HepG2 (cell line): ENCODE measurements at regions not wholly inside any gene's neighbourhood (a gene's known extent, or its start where the extent isn't known, plus 50 kb on each side); places are given as distances from the start of the nearest gene placed in this dataset.

Source experiments
- ATAC-seq: fragments of 200-7000 bp; cut with Tn5 transposase; 3 replicates; pipeline ENCODE4 v1.9.1; 2020; ENCODE audit warnings: mild to moderate bottlenecking, moderate library complexity
- BruUV-seq: library from RNA; stranded (reverse); fragments of 400-500 nt; replicated peaks from 2 replicates; lab custom pipeline; 2021; lab: Mats Ljungman, UMichigan
- CTCF ChIA-PET: fragments of 300-600 bp; formaldehyde crosslinking; extraction: SDS; loops from one replicate; lab custom pipeline; 2021; ENCODE audit warnings: low total read pairs, inconsistent platforms, low intra/inter-chr PET ratio; lab: Yijun Ruan, JAX
- POLR2A ChIA-PET: fragments of 350-600 bp; sonication (Branson Sonifier 250); formaldehyde crosslinking; loops from one replicate; lab custom pipeline; 2020; ENCODE audit warnings: antibody characterized with exemption, inconsistent platforms; lab: Yijun Ruan, JAX
- DNase-seq: peaks from one replicate; pipeline ENCODE4 v3.0.0-alpha.2; 2015; ENCODE audit warnings: low spot score
- FAIRE-seq: peaks from 3 replicates; lab custom pipeline; 2011; peaks lifted over from hg19 to GRCh38; lab: Jason Lieb, UNC
- H2AFZ ChIP-seq: one replicate; pipeline ENCODE4 v1.6.1; 2011; ENCODE audit warnings: low read length, inconsistent platforms
- H3K27ac ChIP-seq: fragments of 300-600 bp; 3 replicates; pipeline ENCODE4 v1.8.0; 2011; ENCODE audit warnings: mixed run types, mild to moderate bottlenecking, mixed read lengths, low read length, inconsistent platforms; ENCODE audit not compliant: insufficient read depth; ENCODE audit errors: extremely low read length
- H3K27me3 ChIP-seq, 2 experiments: fragments of 200-600 bp in 1 of 2; 2 replicates in 1 of 2; 3 replicates in 1 of 2; pipeline versions ENCODE4 v1.6.0 to v1.8.0; 2011; ENCODE audit warnings: low read length in 2 of 2, mild to moderate bottlenecking in 2 of 2, moderate library complexity in 2 of 2, inconsistent platforms in 1 of 2; ENCODE audit not compliant: insufficient read depth in 2 of 2, control insufficient read depth in 1 of 2
- H3K36me3 ChIP-seq, 2 experiments: fragments of 200-600 bp in 1 of 2; replicated peaks in 1 of 2; 2 replicates in 1 of 2; 3 replicates in 1 of 2; pipeline versions ENCODE4 v1.5.1 to v1.8.0; 2011; ENCODE audit warnings: low read length in 2 of 2, inconsistent platforms in 1 of 2; ENCODE audit not compliant: insufficient read depth in 2 of 2, control insufficient read depth in 1 of 2
- H3K4me1 ChIP-seq: 2 replicates; pipeline ENCODE4 v1.5.1; 2012; ENCODE audit warnings: low read length, inconsistent platforms; ENCODE audit not compliant: insufficient read depth
- H3K4me2 ChIP-seq: 2 replicates; pipeline ENCODE4 v1.6.0; 2011; ENCODE audit warnings: low read depth, low read length, inconsistent platforms
- H3K4me3 ChIP-seq, 3 experiments: fragments of 200-600 bp in 1 of 3; sonication (generic), shearing (Covaris generic) in 1 of 3; replicated peaks in 1 of 3; 2 replicates each; pipeline ENCODE4 v1.5.1; 2011 to 2016; ENCODE audit warnings: low read length in 3 of 3, inconsistent platforms in 2 of 3, low read depth in 2 of 3, mild to moderate bottlenecking in 2 of 3, control low read depth in 1 of 3, mixed read lengths in 1 of 3; ENCODE audit not compliant: insufficient read depth in 1 of 3
- H3K79me2 ChIP-seq: one replicate; pipeline ENCODE4 v1.6.1; 2011; ENCODE audit warnings: low read length, inconsistent platforms; ENCODE audit not compliant: insufficient read depth
- H3K9ac ChIP-seq: 2 replicates; pipeline ENCODE4 v1.6.0; 2011; ENCODE audit warnings: mild to moderate bottlenecking, low read depth, low read length, inconsistent platforms; ENCODE audit not compliant: insufficient read depth
- H3K9me3 ChIP-seq: 2 replicates; pipeline ENCODE4 v1.5.1; 2012; ENCODE audit warnings: mild to moderate bottlenecking, low read length
- H4K20me1 ChIP-seq: 2 replicates; pipeline ENCODE4 v1.6.0; 2011; ENCODE audit warnings: inconsistent platforms, mild to moderate bottlenecking, low read length, moderate library complexity; ENCODE audit not compliant: insufficient read depth
- ARNTL ChIP-seq: sonication (generic); formaldehyde crosslinking; IDR thresholded peaks from 2 replicates; pipeline ENCODE4 v1.4.0; 2020; ENCODE audit warnings: mild to moderate bottlenecking, missing genetic modification reagents
- BCL6 ChIP-seq: IDR thresholded peaks from 2 replicates; pipeline ENCODE4 v1.6.1; 2016; ENCODE audit warnings: missing genetic modification reagents, missing compliant biosample characterization
- EEA1 ChIP-seq: sonication (generic); formaldehyde crosslinking; IDR thresholded peaks from 2 replicates; pipeline ENCODE4 v1.5.1; 2020; ENCODE audit warnings: mild to moderate bottlenecking, missing genetic modification reagents, borderline replicate concordance
- ETV5 ChIP-seq: IDR thresholded peaks from 2 replicates; pipeline ENCODE4 v1.6.1; 2018; ENCODE audit warnings: missing biosample characterization, missing genetic modification reagents, inconsistent platforms, borderline replicate concordance
- FOXC1 ChIP-seq: sonication (generic); formaldehyde crosslinking; IDR thresholded peaks from 2 replicates; pipeline ENCODE4 v1.8.0; 2022; ENCODE audit warnings: mild to moderate bottlenecking, missing genetic modification reagents, borderline replicate concordance
- KLF6 ChIP-seq: IDR thresholded peaks from 2 replicates; pipeline ENCODE4 v1.8.0; 2016; ENCODE audit warnings: missing biosample characterization, missing genetic modification reagents
- KMT2A ChIP-seq: sonication (generic); formaldehyde crosslinking; IDR thresholded peaks from 2 replicates; pipeline ENCODE4 v1.4.0; 2020; ENCODE audit warnings: missing genetic modification reagents
- NCOA1 ChIP-seq: sonication (generic); formaldehyde crosslinking; IDR thresholded peaks from 2 replicates; pipeline ENCODE4 v1.9.0; 2021; ENCODE audit warnings: missing genetic modification reagents
- ZFP36L2 ChIP-seq: sonication (generic); formaldehyde crosslinking; IDR thresholded peaks from 2 replicates; pipeline ENCODE4 v1.4.0; 2020; ENCODE audit warnings: missing genetic modification reagents
- ZNF143 ChIP-seq: sonication (generic); formaldehyde crosslinking; IDR thresholded peaks from 2 replicates; pipeline ENCODE4 v1.4.0; 2020; ENCODE audit warnings: missing genetic modification reagents
- ZNF605 ChIP-seq: sonication (generic); formaldehyde crosslinking; IDR thresholded peaks from 2 replicates; pipeline ENCODE4 v1.8.0; 2022; ENCODE audit warnings: mild to moderate bottlenecking, missing genetic modification reagents
- WGBS: methylation state at CpG from one replicate; pipeline ENCODE4 v1.1.6; 2017; ENCODE audit warnings: low lambda C conversion rate; 5-methylcytosine and 5-hydroxymethylcytosine counted together
- in situ Hi-C: cut with HindIII; loops from 2 replicates; pipeline ENCODE4 v1.10.0; 2017; ENCODE audit warnings: low pct_unique_long_range_greater_than_20kb; ENCODE audit not compliant: extremely low pct_ligation_motif_present
- intact Hi-C: fragments of 100-400 bp; cut with micrococcal nuclease; formaldehyde crosslinking; loops from one replicate; pipeline ENCODE4 v1.10.0; 2022; ENCODE audit not compliant: unreplicated experiment
- TF ChIP-seq, protein P1 (sequence below): sonication (generic); formaldehyde crosslinking; IDR thresholded peaks from 2 replicates; pipeline ENCODE4 v1.4.0; 2020; ENCODE audit warnings: missing genetic modification reagents
- TF ChIP-seq, protein P2 (sequence below): IDR thresholded peaks from 2 replicates; pipeline ENCODE4 v1.6.1; 2016
- TF ChIP-seq, protein P3 (sequence below): sonication (generic); formaldehyde crosslinking; IDR thresholded peaks from 2 replicates; pipeline ENCODE4 v1.5.0; 2020; ENCODE audit warnings: missing genetic modification reagents, mild to moderate bottlenecking, borderline replicate concordance
- TF ChIP-seq, protein P4 (sequence below): IDR thresholded peaks from 2 replicates; pipeline ENCODE4 v1.6.1; 2016; ENCODE audit warnings: control low read depth

DNA sequence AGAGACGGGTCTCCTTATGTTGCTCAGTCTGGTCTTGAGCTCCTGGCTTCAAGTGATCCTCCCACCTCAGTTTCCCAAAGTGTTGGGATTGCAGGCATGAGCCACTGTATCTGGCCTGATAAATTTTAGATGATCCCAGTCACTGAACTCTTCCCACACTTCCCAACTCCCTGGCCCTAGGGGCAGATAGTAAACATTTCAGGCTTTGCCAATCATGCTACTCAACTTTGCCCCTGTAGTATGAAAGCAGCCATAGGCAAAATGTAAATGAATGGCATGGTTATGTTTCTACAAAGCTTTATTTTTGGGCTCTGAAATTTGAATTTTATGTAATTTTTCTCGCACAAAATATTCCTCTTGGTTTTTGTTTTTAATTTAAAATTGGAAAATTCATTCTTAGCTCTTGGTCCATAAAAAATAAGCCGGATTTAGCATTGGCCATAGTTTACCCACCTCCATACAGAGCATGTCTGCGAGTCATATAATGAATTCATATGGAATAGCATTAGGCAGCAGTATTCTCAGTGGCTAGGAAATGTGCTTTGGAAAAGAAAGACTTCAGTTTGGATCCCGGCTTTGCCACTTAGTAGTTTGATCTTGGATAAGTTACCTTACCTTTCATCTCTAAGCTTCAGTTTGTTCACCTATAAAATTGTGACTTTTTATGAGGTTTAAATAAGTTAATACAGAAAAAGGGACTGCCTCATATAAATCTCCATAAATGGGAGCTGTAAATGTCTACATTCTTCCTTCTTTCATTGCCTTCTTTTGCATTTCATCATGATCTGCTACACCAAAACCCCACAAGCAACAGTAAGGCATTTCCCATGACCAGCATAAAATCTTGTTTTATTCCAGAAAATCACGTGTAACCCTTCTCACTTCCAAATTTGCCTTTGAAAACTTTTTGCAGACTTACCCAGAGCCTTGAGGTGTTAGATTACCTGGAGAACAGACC is 360.3 kb upstream of the TPM1 start:
- H3K79me2 ChIP-seq = no peaks in the 10 kb centered on the region
- H3K9ac ChIP-seq = no peak overlapping the region
- no TSS peak for BruUV-seq
- H3K27me3 ChIP-seq = no peaks in the 10 kb centered on the region
- H3K4me1 ChIP-seq = no peaks in the 10 kb centered on the region
- 96% methylated on average over 6 of the region's 6 CpGs for WGBS
- H3K27ac ChIP-seq = no peak overlapping the region
- H3K4me3 ChIP-seq = no peak overlapping the region
- ATAC-seq (no peak), FAIRE-seq (no peak)
- H4K20me1 ChIP-seq = no peaks in the 10 kb centered on the region
- H2AFZ ChIP-seq = no peak overlapping the region
- CTCF ChIA-PET = no interaction called here
- no peak overlapping the region for H3K4me2 ChIP-seq
- no peaks in the 10 kb centered on the region for H3K36me3 ChIP-seq
- TF ChIP-seq ZNF143 (CRISPR knock-in tag) (no peak), KMT2A (CRISPR knock-in tag) (no peak), ARNTL (CRISPR knock-in tag) (no peak), FOXC1 (CRISPR knock-in tag) (no peak), NCOA1 (no peak), BCL6 (CRISPR knock-in tag) (no peak), KLF6 (CRISPR knock-in tag) (no peak), EEA1 (CRISPR knock-in tag) (no peak), ZFP36L2 (CRISPR knock-in tag) (no peak), ZNF605 (no peak), ETV5 (CRISPR knock-in tag) (no peak)
- TF ChIP-seq, protein P1, sequence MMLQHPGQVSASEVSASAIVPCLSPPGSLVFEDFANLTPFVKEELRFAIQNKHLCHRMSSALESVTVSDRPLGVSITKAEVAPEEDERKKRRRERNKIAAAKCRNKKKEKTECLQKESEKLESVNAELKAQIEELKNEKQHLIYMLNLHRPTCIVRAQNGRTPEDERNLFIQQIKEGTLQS (CRISPR knock-in tag) = no peak
- TF ChIP-seq, protein P2, sequence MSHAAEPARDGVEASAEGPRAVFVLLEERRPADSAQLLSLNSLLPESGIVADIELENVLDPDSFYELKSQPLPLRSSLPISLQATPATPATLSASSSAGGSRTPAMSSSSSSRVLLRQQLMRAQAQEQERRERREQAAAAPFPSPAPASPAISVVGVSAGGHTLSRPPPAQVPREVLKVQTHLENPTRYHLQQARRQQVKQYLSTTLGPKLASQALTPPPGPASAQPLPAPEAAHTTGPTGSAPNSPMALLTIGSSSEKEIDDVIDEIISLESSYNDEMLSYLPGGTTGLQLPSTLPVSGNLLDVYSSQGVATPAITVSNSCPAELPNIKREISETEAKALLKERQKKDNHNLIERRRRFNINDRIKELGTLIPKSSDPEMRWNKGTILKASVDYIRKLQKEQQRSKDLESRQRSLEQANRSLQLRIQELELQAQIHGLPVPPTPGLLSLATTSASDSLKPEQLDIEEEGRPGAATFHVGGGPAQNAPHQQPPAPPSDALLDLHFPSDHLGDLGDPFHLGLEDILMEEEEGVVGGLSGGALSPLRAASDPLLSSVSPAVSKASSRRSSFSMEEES (CRISPR knock-in tag) = no peak
- TF ChIP-seq, protein P3, sequence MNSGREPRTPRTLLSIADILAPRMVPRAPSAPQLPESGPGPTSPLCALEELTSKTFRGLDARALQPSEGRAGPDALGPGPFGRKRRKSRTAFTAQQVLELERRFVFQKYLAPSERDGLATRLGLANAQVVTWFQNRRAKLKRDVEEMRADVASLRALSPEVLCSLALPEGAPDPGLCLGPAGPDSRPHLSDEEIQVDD (CRISPR knock-in tag) = no peak
- TF ChIP-seq, protein P4, sequence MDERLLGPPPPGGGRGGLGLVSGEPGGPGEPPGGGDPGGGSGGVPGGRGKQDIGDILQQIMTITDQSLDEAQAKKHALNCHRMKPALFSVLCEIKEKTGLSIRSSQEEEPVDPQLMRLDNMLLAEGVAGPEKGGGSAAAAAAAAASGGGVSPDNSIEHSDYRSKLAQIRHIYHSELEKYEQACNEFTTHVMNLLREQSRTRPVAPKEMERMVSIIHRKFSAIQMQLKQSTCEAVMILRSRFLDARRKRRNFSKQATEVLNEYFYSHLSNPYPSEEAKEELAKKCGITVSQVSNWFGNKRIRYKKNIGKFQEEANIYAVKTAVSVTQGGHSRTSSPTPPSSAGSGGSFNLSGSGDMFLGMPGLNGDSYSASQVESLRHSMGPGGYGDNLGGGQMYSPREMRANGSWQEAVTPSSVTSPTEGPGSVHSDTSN = no peak
- TF ChIP-seq, all 625 proteins: peak for 0
- no peak for DNase-seq
- in situ Hi-C loops = no loop called here
- H3K9me3 ChIP-seq = no peaks in the 10 kb centered on the region
- POLR2A ChIA-PET = no interaction called here
- intact Hi-C loops = no loop called here
